ENCODE measurements at regions not wholly inside any gene's neighbourhood (a gene's known extent, or its start where the extent isn't known, plus 50 kb on each side); places are given as distances from the start of the nearest gene placed in this dataset.

GRCh38 chr6:109925075-109925474 is 53.0 kb upstream of the GPR6 start:
- TF ChIP-seq CTCF (IDR thresholded peaks at IDR 0.05) (no peak), POLR2AphosphoS5 (IDR thresholded peaks at IDR 0.05) (no peak)
